GM21360 (cell line): ENCODE measurements at regions not wholly inside any gene's neighbourhood (a gene's known extent, or its start where the extent isn't known, plus 50 kb on each side); places are given as distances from the start of the nearest gene placed in this dataset.
"Not testable (repeated sequence)": the region's sequence is repeated elsewhere in the genome, so short reads cannot be mapped to it uniquely, and the experiment has no call there.

Experiments
- ATAC-seq: cut with Tn5 transposase; IDR thresholded peaks from one replicate; pipeline ENCODE4 v1.9.1; 2021; ENCODE audit warnings: mild to moderate bottlenecking, moderate library complexity; ENCODE audit not compliant: unreplicated experiment

GRCh38 chr18:995629-996028 is 91.0 kb downstream of the ADCYAP1 start:
- no peak for ATAC-seq

- ATAC-seq = no peak
Observed at GRCh38 chr18:997499-997898, 92.8 kb downstream of the ADCYAP1 start.

DNA sequence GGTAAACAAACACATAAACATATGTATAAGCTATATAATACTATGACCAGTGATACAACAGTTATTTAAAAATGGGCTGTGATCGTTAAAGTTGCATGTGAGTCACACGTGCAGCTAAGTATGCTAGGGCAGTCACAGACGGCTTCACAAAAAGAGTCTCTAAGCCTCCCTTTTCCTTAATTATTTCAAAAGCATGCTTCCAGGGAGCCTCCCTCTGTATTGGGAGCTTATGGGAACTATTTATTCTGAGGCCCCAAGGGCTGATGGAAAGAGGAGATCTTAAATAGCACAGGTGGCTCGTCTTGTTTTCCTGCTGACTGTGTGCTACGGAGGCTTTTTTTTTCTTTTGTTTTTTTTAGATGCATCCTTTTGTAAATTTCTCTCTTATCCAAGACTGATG is 94.3 kb downstream of the ADCYAP1 start:
- no peak for ATAC-seq

DNA sequence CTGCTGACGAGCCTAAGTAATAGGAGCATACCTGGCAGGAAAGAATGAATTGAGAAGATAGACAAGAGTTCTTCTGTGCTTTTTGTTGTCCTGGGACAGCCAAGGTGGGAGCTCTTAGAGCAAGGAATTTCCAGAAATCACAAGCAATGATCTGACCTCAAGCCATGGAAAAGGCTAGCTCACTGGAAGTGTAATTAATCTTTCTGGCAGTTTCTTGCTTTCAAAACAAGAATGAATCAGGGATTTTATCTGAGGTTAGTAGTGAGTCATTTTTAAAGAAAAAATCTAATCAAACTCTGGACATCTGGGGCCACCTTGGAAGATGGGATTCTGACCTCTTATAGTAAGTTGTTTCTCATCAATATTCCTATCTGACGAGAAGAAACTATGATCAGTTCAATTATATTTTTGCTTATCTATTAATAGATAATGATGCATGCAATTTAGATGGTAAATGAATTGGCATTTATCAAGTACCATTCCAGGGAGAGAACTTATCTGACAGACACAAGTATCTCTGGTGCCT is 98.0 kb downstream of the ADCYAP1 start:
- ATAC-seq = no peak

DNA sequence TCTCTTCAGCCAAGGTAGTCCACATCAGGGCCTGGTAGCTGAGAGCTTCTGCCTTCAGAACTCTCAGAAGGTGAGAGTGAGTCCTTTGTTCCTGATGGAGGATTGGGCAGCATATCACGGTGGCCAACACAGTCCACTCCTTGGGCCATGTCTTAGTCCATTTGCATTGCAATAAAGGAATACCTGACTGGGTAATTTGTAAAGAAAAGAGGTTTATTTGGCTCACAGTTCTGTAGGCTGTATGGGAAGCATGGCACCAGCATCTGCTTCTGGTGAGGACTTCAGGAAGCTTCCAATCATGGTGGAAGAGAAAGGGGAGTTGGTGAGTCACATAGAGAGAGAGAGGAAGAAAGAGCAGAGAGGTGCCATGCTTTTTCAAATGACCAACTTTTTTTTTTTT is 98.8 kb downstream of the ADCYAP1 start:
- ATAC-seq = no peak

DNA sequence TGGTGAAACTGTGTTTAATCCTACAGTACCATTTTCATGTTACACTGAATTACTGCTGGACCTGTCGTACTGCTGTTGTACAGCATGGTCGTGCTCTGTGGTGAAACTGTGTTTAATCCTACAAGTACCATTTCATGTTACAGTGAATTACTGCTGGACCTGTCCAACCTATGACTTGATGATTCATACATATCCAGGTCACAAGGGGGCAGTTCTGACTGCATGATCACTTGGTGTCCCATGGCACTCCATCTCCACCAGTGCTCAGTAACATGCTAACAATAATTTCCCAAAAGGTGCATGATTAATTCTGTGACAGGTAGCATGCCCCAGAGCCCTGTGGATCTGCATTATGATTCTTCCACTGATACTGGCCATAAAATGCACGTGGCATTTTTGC is 101.6 kb downstream of the ADCYAP1 start:
- no peak for ATAC-seq

DNA sequence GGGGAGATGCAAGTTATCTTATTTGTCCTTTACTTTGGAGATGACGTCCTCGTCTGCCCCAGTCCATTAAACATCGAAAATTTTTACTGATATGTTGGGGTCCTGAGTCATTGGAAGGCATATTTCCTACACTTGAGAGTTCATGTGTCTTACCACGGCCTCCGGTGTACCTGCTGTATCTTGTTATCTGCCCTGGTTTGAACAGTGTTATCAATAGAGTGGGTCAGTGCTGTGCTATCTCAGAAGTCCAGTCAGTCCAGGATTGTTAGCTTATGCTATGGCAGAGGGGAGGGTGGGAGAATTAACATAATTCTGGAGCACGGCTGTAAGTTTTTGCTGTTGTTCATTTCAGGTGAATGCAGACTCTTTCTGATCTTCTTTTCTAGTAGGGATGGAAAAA is 102.3 kb downstream of the ADCYAP1 start:
- no peak for ATAC-seq

DNA sequence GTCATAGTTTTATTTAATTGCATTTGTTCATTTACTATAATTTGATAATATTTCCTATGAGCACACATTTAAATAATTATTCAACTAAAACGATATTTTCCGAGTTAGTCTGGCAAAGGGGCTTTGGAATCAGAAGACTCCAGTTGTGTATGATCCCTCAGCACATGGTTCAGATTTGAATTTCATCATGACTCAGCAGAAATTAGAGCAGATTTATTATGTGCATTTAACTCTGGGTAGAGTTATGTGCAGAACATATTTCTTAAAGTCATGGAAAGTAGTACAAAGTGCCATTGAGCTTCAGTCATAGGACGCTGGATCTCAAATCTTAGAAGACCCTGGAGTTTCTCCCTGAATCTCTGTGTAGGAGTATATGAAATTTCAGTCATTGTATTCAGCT is 106.7 kb downstream of the ADCYAP1 start:
- no peak for ATAC-seq

GRCh38 chr18:1012775-1013174 is 108.1 kb downstream of the ADCYAP1 start:
- no peak for ATAC-seq

- no peak for ATAC-seq
Observed at GRCh38 chr18:1013951-1014350, 109.3 kb downstream of the ADCYAP1 start.

DNA sequence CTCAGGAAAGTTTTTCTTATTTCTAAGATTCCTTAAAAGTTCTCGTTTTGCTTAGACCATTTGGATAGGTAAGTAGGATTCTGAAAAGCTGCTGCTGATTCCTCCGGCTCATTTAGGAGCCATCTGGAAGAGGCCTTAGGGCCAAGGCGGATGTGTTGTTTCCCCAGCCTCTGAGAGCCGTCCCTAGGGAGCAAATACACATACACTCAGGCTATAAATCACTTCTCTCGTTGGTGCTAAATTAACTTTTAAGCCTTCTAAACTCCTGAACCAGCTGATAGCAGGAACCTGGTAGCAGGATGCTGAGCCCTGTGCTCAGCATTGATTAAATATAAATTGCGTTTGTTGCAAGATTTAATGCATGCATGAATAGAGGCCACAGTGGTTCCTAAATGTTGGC is 109.8 kb downstream of the ADCYAP1 start:
- no peak for ATAC-seq

GRCh38 chr18:1014951-1015624 is 110.4 kb downstream of the ADCYAP1 start:
- no peak for ATAC-seq

DNA sequence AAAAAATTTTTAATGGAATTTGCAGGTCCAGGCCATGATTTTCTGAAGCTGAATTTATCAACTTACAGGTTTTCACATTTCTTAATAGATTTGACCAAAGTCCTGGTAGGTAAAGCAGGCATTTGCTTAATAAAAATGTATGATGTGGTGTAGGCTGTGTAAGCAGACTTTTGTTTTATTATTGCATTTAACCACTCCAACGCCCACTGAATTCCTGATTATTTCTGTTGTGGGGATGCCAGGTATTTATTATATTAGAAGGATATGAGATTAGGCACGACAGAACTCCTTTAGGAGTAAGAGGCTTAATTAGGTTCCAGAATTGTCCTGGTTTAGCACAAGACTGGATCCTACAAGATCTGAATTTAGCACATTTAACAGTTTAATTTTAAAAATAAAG is 111.1 kb downstream of the ADCYAP1 start:
- no peak for ATAC-seq

- ATAC-seq = no peak
Observed at GRCh38 chr18:1017227-1018058, 112.8 kb downstream of the ADCYAP1 start.

- ATAC-seq = no peak
Observed at GRCh38 chr18:1018181-1018681, 113.6 kb downstream of the ADCYAP1 start.

DNA sequence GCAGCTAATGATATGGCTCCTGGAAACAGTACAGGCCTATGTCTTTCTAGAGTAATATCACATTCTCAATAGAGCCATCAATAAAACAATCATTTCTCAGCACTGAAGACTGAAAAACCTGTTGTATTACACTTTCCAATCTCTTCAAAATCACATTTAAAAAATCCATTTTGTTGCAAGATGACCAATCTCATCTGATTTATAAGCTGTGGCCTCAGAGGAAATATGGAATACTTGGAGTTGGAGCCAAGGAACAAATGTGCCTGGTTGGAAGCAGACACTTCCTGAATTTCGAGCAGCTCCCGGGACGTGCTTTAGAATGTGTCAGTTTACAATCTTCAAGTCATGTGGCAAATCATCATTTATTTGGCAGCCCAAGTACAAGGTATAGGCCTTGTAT is 114.5 kb downstream of the ADCYAP1 start:
- no peak for ATAC-seq

GRCh38 chr18:1020731-1021344 is 116.2 kb downstream of the ADCYAP1 start:
- ATAC-seq = no peak

- no peak for ATAC-seq
Observed at GRCh38 chr18:1026930-1027329, 122.3 kb downstream of the ADCYAP1 start.

GRCh38 chr18:1033092-1033491 is 128.4 kb downstream of the ADCYAP1 start:
- not testable (repeated sequence) for ATAC-seq

- no peak for ATAC-seq
Observed at GRCh38 chr18:1034971-1035370, 130.3 kb downstream of the ADCYAP1 start.

GRCh38 chr18:1036926-1037325 is 132.3 kb downstream of the ADCYAP1 start:
- ATAC-seq = no peak

DNA sequence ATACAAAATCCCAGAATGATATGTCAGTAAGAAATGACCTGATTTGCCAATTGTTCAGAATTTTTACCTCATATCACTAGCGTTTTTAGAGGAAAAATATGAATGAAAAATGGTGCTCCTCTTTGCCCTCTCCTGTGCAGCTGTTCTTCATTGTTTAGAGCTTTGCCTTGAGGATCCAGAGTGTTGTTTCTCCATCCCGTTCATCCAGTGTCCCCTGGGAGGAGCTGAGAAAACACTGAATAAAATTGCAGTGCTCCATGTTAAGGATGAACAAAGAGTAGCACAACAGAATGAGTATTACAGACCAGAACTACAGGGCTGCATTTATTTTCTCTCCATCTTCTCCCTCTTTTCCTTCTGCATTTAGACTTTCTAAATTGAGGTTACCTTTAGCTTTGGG is 133.1 kb downstream of the ADCYAP1 start:
- ATAC-seq = no peak
